Vagina (tissue), 2 donors: ENCODE measurements at regions not wholly inside any gene's neighbourhood (a gene's known extent, or its start where the extent isn't known, plus 50 kb on each side); places are given as distances from the start of the nearest gene placed in this dataset.

ENCODE experiments used
- CTCF ChIP-seq, 3 experiments: fragments of 450-650 bp in 2 of 3; fragments of 200-600 bp in 1 of 3; sonication (generic) in 1 of 3; IDR thresholded peaks; one replicate each; pipeline ENCODE4 v1.5.1; 2017 to 2019; ENCODE audit warnings: antibody characterized with exemption in 3 of 3, mild to moderate bottlenecking in 2 of 3, moderate library complexity in 2 of 3
- POLR2A ChIP-seq, 2 donors: fragments of 450-650 bp; IDR thresholded peaks; one replicate each; pipeline ENCODE4 v1.6.1; 2017; ENCODE audit warnings: antibody characterized with exemption in 2 of 2, mild to moderate bottlenecking in 2 of 2, moderate library complexity in 2 of 2

- TF ChIP-seq POLR2A (IDR thresholded peaks at IDR 0.05) (no peak), CTCF (IDR thresholded peaks at IDR 0.05) (no peak)
These were observed 230.9 kb downstream of the TEX29 start for GRCh38 chr13:111551204-111551820.
